DMS153 treated with DMSO at 0.1 percent for 48 hours (cell line): ENCODE measurements at regions not wholly inside any gene's neighbourhood (a gene's known extent, or its start where the extent isn't known, plus 50 kb on each side); places are given as distances from the start of the nearest gene placed in this dataset.
"Not testable (repeated sequence)": the region's sequence is repeated elsewhere in the genome, so short reads cannot be mapped to it uniquely, and the experiment has no call there.

Source experiments
- DNase-seq: peaks from one replicate; lab custom pipeline; 2025; ENCODE audit not compliant: unreplicated experiment; lab: John Stamatoyannopoulos, UW

DNA sequence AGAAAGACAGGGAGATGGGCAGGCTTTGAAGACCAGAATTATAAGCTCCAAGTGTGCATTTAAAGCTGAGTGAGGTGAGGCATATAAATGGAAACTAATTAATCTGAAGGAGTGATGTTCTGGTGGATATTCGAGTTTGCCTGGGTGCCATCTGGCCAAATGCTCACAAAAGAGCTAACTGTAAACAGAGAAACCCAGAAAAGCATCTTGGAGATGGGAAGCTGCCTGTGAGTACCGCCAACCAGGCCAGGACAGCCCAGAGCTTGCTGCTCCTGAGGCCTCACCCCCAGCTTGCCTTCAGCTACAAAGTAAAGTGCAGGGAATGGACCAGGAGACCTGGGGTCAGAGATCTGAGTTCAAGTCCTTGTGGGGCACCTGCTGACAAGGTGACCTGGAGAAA, 446.1 kb upstream of the MYT1L start:
- no peak for DNase-seq

DNA sequence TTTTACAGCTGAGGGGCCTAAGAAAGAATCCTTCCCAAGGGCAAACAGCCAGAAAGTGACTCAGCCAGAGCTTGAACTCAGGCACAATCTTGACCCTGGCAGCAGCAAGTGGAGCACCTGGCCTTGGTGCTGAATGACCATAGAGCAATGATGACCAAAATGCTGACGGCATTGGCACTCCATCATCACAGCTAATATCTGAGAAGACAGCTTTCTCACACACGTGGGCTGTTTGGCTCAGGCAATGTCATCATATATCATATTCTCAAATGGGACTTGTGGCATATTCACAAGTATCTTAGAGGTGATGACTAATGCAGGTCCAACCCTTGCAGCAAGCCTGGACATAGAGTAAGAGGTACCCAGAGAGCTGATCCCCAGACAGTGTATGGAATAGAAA, 443.9 kb upstream of the MYT1L start:
- DNase-seq = no peak

DNA sequence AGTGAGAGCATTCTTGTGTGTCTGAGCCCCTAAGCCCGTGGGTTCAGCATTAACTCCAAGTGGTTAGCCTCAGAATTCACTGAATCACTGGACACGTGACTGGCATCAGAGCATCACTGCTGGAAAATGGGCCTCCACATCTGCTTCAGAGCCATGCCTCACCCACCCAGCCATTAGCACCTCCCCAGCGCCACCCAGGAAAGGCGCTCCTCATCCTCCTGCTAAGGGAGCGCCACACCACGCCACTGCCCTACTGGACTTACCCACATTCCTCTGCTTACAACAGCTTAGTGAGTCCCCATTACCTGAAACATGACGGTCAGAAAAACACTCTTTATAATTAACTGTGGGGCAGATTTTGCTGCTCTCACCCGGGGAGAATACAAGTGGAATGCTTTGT, 442.6 kb upstream of the MYT1L start:
- DNase-seq = no peak

DNA sequence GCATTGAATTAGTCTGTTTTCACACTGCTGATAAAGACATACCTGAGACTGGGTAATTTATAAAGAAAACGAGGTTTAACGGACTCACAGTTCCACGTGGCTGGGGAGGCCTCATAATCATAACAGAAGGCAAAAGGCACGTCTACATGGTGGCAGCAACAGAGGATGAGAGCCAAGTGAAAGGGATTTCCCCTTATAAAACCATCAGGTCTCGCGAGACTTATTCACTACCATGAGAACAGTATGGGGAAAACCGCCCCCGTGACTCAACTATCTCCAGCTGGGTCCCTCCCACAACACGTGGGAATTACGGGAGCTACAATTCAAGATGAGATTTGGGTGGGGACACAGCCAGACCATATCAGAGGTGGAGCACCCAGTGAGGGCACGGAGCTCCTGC, 442.0 kb upstream of the MYT1L start:
- not testable (repeated sequence) for DNase-seq

DNA sequence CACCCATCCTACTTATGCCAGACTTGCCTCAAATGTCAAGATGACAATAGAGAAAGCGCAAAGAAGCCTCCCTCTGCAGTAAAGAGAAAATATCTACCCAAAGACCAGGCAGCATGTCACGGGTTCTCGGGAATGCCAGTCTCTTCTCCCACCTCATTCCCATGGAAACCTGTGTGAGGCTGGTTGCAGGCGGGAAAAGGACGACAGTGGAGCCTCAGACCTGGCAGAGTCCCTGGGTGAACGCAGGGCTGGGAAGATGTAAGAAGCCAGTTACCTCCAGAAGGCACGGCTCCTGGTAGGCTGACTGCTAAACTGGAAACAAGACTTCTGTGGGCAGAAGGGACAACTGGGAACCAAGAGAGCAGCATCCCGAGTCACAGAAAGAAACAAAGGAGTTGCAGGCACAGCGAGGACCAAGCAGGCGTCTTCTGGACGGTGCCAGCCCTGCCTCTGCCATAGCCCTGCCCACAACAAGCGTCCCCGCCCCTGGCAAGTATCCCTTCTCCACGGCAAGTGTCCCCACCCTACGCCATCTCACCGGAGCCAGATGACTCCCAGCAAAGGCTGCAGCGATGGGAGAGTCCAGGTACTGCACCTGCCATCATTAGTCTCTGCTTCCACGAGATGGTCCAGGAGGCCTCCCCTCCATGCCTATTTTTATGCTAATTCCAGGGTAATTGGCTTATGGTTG, 440.8 kb upstream of the MYT1L start:
- no peak for DNase-seq

DNA sequence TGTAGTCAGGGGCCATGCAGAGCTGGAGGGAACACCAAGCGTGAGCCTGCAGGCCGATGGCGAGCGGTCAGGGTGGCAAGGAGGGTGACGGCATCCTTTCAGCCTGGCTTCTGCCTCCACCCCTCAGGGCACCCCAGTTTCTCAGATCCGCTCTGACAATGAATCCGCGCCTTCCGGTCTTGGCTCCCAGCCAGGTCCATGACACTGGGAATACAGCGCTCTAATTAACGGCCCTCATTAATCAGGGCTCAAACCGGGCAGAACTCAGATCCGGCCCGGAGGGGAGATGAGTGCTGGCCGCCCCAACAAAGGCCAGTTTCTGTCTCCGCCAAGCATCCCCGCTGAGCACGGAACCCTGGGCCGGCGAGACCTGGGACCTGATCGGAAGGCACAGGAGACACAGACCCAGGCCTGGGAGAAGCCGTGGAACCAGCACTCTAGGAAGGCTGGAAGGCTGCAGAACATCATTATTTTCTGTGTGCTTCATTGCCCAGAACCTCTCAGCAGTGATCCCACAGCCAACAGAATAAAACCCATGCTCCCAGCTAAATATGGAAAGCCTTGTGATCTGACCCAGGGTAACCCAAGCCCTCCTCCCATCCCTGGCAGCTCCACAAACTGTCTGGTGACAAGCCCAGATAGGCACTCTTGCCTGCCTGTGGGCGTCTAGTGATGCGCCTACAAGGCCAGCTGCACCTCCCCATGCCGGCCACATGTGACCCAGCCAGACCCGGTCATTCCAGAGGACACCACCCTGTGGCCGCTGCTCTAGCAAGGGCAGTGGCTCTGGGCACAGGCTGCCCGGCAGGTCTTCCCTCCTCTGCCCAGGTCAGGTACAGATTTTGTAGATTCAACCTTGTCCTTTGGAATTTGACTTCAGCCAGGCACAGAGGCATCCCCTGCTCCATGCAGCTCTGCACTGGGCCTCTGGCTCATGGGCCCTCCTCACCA, 438.7 kb upstream of the MYT1L start:
- peak; percentile 13 for DNase-seq

DNA sequence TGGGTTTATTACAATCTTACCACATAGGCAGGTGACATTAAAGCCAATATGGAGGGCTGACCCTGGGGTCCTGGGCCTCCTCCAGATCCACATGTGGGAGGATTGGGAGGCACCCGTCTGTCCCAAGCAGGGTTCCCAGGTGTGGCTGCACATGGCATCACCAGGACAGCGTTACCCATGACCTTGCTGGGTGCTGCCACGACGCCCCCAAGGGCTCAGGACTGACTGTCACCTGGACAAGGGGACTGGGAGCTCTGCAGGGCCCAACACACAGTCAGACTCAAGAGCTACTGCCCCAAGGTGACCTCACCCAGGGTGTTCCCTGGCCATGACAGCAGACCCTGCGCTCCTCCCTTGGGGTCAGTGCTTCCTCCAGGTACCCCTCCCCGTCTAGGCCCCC, 437.4 kb upstream of the MYT1L start:
- DNase-seq = no peak

DNA sequence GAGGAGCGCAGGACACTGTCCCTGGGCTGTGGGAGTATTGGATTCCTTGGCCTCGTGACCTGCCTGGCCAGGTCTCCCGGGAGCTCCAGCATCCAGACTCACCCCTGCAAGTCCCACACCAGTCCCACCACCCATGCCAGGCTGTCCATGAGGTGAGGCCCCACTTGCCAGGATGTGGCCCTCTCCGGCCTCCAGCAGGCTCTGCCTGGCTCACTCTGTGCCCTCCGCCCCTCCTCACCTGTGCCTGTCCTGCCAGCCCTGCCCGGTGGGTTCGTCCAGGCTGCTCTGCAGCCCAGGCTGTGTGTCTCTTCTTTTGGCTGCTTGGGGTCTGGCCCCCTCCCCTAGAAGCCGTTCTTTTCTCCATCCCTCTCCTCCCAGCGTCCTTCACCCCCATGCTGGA, 436.8 kb upstream of the MYT1L start:
- no peak for DNase-seq

DNA sequence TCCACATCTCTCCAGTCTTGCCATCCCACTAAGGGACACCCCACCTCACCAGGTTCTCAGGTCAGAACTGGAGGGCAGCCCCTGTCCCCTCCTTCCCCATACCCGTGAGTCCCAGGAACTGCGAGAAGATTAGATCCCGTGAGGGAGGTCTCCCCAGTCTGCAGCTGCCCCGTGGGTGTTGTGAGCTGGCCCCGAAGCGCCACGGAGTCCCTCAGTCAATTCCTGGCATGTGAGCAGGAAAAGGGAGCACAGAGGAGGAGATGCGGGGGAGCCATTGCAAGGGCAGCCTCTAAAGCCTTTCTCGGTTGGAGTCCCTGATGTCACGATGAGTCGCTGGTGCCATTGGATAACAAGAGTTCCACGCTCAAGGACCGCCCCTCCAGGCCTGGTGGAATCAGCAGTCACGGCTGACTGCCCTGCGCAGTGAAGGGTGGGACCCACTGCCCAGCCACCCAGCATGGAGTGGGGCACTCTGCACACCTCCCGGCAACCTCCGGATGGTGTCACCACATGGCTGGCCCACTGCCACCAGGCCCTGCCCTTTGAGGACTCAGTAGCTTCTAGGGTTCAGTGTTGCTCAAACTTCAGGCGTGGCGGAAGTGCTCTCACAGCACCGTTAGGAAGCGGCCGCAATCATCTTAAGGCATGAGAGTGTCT, 434.9 kb upstream of the MYT1L start:
- DNase-seq = no peak

DNA sequence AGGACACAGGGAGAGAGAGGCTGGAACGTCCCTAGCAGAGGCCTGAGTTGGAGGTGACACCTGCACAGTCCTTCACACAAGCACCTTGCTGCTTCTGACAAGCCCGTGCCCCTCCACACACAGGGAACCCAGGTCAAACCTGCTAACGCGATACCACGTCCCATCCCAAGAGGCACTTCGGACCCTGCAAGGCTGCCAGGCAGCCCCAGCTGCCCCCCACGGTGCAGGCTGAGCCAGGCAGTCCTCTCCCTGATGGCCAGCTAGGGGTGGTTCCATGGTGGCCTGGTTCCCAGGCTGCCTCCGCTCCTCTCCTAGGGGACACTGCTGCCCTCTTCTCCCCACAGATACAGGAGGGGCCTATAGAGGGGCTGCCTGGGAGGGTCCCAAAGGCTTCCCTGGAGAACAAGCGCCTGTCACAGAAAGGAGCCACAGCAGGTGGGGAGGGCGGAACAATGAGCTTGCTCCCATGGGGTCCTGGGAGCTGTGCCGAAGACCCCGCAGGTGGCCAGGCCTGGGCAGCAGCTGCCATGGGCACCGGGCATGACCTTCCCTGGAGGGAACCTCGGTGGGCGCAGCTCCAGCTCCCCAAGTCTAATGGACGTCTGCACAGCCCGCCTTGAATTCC, 434.2 kb upstream of the MYT1L start:
- DNase-seq = no peak

DNA sequence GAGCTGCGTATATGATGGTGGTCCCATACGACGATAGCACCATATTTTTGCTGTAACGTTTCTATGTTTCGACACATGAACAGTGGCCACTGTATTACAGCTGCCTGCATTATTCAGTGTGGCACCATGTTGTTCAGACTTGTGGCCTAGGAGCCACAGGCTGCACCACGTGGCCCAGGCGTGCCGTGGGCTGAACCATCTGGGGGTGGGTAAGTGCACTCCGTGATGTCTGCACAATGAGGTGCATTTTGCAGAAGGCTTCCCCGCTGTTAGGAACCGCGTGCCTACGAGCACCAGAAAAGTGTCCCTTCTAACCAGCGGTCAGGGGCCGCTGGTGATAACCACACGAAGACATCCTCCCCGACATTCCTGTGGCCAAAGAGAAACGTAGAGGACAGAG, 433.7 kb upstream of the MYT1L start:
- DNase-seq = no peak

DNA sequence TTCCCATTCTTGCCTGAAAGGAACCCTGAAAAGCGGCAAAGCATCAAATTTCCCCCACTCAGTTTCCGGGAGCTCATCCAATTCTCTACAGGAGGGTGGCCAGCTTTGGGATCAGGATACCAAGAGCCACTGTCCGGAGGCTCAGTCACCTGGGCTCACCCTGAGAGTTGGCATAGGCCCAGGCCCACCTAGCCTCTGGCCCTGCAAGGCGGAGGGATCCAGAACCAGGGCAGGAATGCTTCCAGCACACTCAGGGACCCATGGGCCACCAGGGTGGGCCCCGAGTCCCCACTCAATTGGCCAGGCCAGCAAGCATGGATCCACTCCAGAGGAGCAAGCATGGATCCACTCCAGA, 432.9 kb upstream of the MYT1L start:
- no peak for DNase-seq

DNA sequence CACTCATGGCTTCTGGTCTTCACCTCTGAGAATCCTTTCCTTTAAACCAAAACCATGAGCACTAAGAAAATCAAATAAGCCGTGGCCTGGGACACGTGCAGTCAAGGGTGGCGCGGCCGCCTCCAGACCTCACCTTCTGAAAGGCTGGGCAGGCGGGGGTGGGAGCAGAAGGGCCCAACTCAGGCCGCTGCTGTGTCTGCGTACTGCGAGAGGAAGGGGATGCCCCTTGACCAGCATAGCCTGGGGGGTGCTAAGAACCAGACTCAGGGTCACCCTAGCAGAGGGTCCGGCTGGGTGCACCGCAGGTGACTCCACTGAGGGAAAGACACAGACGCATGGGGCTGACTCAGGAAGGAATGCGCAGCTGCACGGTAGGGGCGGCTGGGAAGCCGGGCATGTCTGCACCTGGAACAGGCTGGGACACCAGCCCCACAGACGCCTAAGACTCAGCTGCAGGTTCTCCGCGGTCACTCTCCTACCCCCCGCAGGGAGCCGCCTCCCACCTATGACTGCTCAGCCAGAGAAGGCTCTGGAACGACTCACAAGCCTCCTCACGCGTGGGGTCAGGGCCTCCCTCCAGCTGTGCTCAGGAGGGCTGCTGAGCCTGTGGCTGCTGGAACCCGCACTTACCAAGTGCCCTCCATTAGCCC, 432.4 kb upstream of the MYT1L start:
- no peak for DNase-seq

DNA sequence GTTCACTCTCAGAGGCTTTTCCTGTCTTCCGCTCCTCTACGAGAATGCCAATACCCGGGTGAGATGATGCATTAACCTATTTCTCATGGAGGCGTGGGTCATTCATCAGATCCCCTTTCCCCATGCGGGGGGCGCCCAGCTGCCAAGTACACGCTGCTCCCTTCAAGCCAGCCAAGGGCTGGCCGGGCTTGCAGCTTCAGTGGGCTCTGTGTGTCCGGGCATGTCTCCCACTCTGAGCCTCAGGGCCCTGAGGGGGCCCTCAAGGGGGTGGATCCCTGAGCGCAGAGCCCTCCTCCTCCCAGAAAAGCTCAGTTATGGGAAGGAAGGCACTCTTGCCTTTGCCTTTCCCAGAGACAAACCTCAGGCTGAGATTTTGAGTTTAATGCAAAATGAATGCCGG, 431.8 kb upstream of the MYT1L start:
- DNase-seq = no peak

DNA sequence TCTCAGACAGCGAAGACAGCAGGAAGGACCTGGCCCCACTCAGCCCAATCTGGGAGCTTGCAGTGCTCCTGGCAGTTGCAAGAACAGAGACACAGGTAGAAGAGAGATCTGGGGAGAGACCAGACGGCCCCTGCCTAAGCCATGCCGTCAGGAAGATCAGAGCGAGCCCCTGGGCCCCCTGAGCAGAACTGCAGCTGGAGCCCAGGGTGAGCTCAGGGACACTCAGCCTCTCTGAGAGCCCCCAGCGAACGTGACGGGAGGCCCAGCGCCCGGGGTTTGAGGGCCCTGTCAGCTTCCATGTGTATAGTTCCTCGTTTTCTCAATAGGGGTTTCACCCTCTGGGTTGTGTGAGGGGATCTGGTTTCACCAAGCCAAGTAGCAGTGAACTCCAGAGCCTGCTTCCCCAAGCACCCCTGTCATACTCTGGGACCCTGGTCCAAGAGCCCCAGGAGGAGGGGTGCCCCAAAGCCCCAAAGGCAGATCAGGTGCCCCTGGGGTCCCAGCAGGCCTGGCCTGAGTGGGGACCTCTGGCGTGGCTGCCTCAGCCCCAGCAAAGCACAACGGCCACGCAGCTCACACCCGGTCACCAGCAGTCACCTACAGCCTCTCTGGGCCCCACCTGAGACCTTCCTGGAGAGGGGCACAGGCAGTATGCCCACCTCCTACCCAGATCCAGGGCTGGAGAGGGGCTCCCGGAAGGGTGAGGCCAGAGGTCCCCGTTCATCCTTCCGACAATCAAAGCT, 431.3 kb upstream of the MYT1L start:
- no peak for DNase-seq

DNA sequence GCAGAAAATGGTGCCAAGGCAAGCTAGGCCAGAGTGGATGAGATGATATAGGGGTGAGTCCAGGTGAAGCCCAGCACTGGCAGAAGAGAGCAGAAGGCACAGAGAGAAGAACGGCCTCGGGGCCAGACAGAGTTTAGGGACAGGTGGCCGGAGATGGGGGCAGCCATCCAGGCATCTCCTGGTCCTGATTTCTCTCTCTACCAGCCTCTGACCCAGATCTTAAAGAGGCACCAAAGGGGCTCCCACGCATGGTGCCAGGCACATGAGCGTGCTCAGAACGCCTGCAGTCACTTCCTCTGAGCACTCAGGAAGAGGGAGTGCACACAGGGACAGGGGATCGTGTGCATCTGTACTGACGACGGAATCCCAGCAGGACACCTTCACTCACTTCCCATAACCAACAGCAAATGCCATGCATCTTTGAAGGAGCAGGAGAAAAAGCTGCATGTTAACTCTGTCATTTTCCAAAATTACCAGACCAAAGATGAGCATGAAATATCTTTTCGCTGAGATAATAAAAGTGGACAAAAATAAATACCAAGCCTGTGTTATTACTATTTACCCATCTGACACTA, 427.8 kb upstream of the MYT1L start:
- DNase-seq = no peak

DNA sequence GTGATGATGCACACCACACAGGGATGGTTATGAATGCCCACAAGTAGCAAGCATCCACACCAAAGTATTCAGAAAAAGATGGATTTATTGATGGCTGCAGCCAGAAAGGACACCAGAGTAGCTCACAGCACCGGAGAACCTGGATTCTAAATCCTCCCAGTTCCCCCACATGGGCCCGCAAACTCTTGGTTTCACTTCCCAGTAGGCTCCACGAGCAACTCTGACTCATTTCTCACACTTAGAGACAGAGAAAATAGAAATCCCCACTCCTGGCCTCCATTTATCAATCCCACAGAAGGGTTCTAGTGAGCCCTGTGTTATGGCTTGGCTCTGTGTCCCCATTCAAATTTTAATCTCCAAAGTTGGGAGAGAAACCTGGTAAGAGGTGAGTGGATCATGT, 426.7 kb upstream of the MYT1L start:
- DNase-seq = no peak

DNA sequence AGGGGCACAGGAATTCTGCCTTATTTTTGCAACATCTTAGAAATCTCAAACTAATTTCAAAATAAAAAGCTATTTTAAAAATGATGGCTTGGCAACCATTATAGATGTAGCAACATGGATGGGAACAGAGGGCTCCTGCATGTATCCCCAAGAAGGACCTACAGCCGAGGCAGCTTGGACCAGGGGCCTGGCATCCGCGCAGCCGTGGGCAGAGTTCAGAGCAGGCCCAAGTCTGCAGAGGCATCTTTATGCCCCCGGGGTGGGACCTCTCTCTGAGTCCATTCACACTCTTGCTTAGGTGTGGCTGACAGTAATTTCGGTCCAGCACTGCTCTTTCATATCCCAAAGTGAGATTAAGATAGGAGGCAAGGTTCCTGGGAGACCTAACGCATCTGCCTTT, 425.8 kb upstream of the MYT1L start:
- DNase-seq = no peak

DNA sequence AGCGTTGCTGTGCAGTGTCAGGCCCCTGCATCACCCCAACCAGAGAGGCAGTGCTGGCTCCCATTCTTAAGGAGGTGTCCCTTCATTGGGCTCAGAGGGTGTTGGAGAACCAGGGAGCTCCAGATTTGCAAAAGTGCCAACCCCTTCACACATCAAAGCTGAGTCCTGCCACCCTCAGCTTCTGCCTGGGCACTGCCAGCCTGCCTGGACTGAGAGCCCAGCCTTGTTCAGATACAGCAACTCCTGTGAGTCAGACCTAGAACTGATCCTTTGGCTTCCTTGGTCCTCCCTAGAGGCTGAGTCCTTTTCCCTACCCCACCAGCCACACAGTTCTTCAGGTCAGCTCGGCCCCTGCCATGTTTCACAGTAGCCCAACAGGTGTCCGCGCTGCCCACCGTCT, 424.9 kb upstream of the MYT1L start:
- no peak for DNase-seq

DNA sequence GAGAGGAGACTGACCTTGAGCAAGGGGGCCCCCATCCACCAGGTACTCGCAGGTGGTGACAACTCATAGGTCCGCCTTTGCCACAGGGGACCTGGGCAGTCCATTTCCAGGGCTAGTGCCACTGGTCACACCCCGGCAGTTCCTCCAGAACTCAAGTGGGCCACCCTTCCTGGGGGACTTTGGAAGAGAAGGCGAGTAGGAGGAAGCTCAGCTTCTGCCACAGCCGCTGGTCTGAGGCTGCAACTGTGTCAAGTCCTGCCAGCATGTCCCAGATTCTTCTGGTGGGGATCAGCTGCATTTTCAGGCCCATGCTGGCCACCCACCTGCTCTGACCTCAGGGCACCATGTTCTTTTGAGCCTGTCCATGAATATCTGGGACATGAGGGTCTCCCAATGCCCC, 423.9 kb upstream of the MYT1L start:
- no peak for DNase-seq
